NCI-H187 treated with DMSO at 0.1 percent for 48 hours (cell line): ENCODE measurements at regions not wholly inside any gene's neighbourhood (a gene's known extent, or its start where the extent isn't known, plus 50 kb on each side); places are given as distances from the start of the nearest gene placed in this dataset.

Experiments used
- DNase-seq: peaks from one replicate; lab custom pipeline; 2025; lab: John Stamatoyannopoulos, UW

GRCh38 chr5:110112348-110112747 lies 422.6 kb downstream of the MAN2A1 start:
- DNase-seq = no peak

- DNase-seq = no peak
Measured at GRCh38 chr5:110115503-110115902, 425.8 kb downstream of the MAN2A1 start.

GRCh38 chr5:110116539-110116938 lies 426.8 kb downstream of the MAN2A1 start:
- DNase-seq = no peak

- no peak for DNase-seq
Measured at GRCh38 chr5:110134963-110135935, 445.5 kb downstream of the MAN2A1 start.

- no peak for DNase-seq
Measured at GRCh38 chr5:110150199-110150598, 460.5 kb downstream of the MAN2A1 start.

GRCh38 chr5:110159202-110159601 lies 469.5 kb downstream of the MAN2A1 start:
- no peak for DNase-seq

GRCh38 chr5:110161162-110161561 lies 471.4 kb downstream of the MAN2A1 start:
- DNase-seq = no peak

- no peak for DNase-seq
Measured at GRCh38 chr5:110165366-110165765, 475.6 kb downstream of the MAN2A1 start.

- DNase-seq = no peak
Measured at GRCh38 chr5:110167384-110167783, 477.7 kb downstream of the MAN2A1 start.

- DNase-seq = no peak
Measured at GRCh38 chr5:110169461-110169860, 479.7 kb downstream of the MAN2A1 start.

- DNase-seq = no peak
Measured at GRCh38 chr5:110177729-110178128, 488.0 kb downstream of the MAN2A1 start.

GRCh38 chr5:110179321-110179720 lies 489.6 kb downstream of the MAN2A1 start:
- no peak for DNase-seq

- no peak for DNase-seq
Measured at GRCh38 chr5:110194191-110194590, 504.5 kb downstream of the MAN2A1 start.

GRCh38 chr5:110195288-110195687 lies 505.6 kb downstream of the MAN2A1 start:
- no peak for DNase-seq

GRCh38 chr5:110201791-110202190 lies 512.1 kb downstream of the MAN2A1 start:
- no peak for DNase-seq

GRCh38 chr5:110203661-110204060 lies 513.9 kb downstream of the MAN2A1 start:
- DNase-seq = no peak

GRCh38 chr5:110209401-110209800 lies 517.1 kb downstream of the TMEM232 start:
- DNase-seq = no peak

GRCh38 chr5:110218981-110219380 lies 507.5 kb downstream of the TMEM232 start:
- DNase-seq = no peak

- no peak for DNase-seq
Measured at GRCh38 chr5:110219769-110220168, 506.7 kb downstream of the TMEM232 start.

GRCh38 chr5:110221036-110221435 lies 505.4 kb downstream of the TMEM232 start:
- DNase-seq = no peak

GRCh38 chr5:110224050-110224449 lies 502.4 kb downstream of the TMEM232 start:
- no peak for DNase-seq

GRCh38 chr5:110225949-110226348 lies 500.5 kb downstream of the TMEM232 start:
- DNase-seq = no peak

- no peak for DNase-seq
Measured at GRCh38 chr5:110239786-110240185, 486.7 kb downstream of the TMEM232 start.

- DNase-seq = no peak
Measured at GRCh38 chr5:110242950-110243349, 483.5 kb downstream of the TMEM232 start.
